Keratinocyte (primary cell): ENCODE measurements at regions not wholly inside any gene's neighbourhood (a gene's known extent, or its start where the extent isn't known, plus 50 kb on each side); places are given as distances from the start of the nearest gene placed in this dataset.

Experiments used
- DNase-seq: peaks from one replicate; pipeline ENCODE4 v3.0.0-alpha.2; 2011; ENCODE audit warnings: low read depth, missing footprints, low spot score
- FAIRE-seq: peaks from 2 replicates; lab custom pipeline; 2011; peaks lifted over from hg19 to GRCh38; lab: Jason Lieb, UNC
- H2AFZ ChIP-seq: 2 replicates; pipeline ENCODE4 v1.6.0; 2012; ENCODE audit warnings: low read length, control low read depth, inconsistent platforms; ENCODE audit not compliant: control insufficient read depth
- H3K27ac ChIP-seq: 2 replicates; pipeline ENCODE4 v1.5.1; 2011; ENCODE audit warnings: low read length; ENCODE audit not compliant: control insufficient read depth, insufficient read depth
- H3K27me3 ChIP-seq: 3 replicates; pipeline ENCODE4 v1.6.0; 2011; ENCODE audit warnings: low read length; ENCODE audit not compliant: control insufficient read depth, insufficient read depth; ENCODE audit errors: extremely low read depth
- H3K36me3 ChIP-seq, 2 experiments: 2 replicates in 1 of 2; 3 replicates in 1 of 2; pipeline ENCODE4 v1.5.1; 2011; ENCODE audit warnings: low read length in 2 of 2, mild to moderate bottlenecking in 1 of 2; ENCODE audit not compliant: control insufficient read depth in 2 of 2, insufficient read depth in 2 of 2; ENCODE audit errors: extremely low read depth in 1 of 2
- H3K4me1 ChIP-seq: 3 replicates; pipeline ENCODE4 v1.5.1; 2011; ENCODE audit warnings: low read length; ENCODE audit not compliant: control insufficient read depth, insufficient read depth; ENCODE audit errors: extremely low read depth
- H3K4me2 ChIP-seq: 3 replicates; pipeline ENCODE4 v1.6.0; 2011; ENCODE audit warnings: low read depth, low read length; ENCODE audit not compliant: control insufficient read depth, insufficient read depth; ENCODE audit errors: extremely low read depth
- H3K4me3 ChIP-seq, 3 experiments: fragments of 200-600 bp in 1 of 3; sonication (generic) in 1 of 3; 2 replicates in 2 of 3; 3 replicates in 1 of 3; pipeline ENCODE4 v1.5.1; 2011 to 2016; ENCODE audit warnings: low read length in 3 of 3, mild to moderate bottlenecking in 3 of 3, control low read depth in 2 of 3, inconsistent platforms in 1 of 3, low read depth in 1 of 3, mixed read lengths in 1 of 3, mixed run types in 1 of 3, moderate library complexity in 1 of 3; ENCODE audit not compliant: control insufficient read depth in 2 of 3, insufficient read depth in 2 of 3; ENCODE audit errors: extremely low read depth in 1 of 3
- H3K79me2 ChIP-seq: 2 replicates; pipeline ENCODE4 v1.6.0; 2012; ENCODE audit warnings: low read length; ENCODE audit not compliant: control insufficient read depth, insufficient read depth
- H3K9ac ChIP-seq: 3 replicates; pipeline ENCODE4 v1.6.0; 2011; ENCODE audit warnings: low read length; ENCODE audit not compliant: control insufficient read depth, insufficient read depth; ENCODE audit errors: extremely low read depth
- H3K9me1 ChIP-seq: 3 replicates; pipeline ENCODE4 v1.6.0; 2011; ENCODE audit warnings: low read length; ENCODE audit not compliant: control insufficient read depth, insufficient read depth; ENCODE audit errors: extremely low read depth
- H3K9me3 ChIP-seq: 2 replicates; pipeline ENCODE4 v1.5.1; 2012; ENCODE audit warnings: low read depth, low read length; ENCODE audit not compliant: control insufficient read depth
- H4K20me1 ChIP-seq: 3 replicates; pipeline ENCODE4 v1.6.0; 2011; ENCODE audit warnings: low read length; ENCODE audit not compliant: control insufficient read depth, insufficient read depth; ENCODE audit errors: extremely low read depth
- EZH2 ChIP-seq: IDR thresholded peaks from one replicate; pipeline ENCODE4 v1.6.1; 2012; ENCODE audit warnings: inconsistent platforms, mild to moderate bottlenecking, low read length, moderate library complexity
- dilution Hi-C: fragments of 300-500 bp; cut with MboI; formaldehyde crosslinking; loops from one replicate; pipeline ENCODE4 v1.7.0; 2020; ENCODE audit warnings: low sequenced_read_pairs; ENCODE audit not compliant: extremely low pct_ligation_motif_present
- TF ChIP-seq, protein P1 (sequence below), 3 experiments: IDR thresholded peaks in 1 of 3; conservative IDR thresholded peaks in 1 of 3; optimal IDR thresholded peaks in 1 of 3; 2 replicates in 2 of 3; 3 replicates in 1 of 3; pipeline versions ENCODE3 to v1.5.1; 2011; ENCODE audit warnings: low read length in 3 of 3, mild to moderate bottlenecking in 3 of 3, moderate library complexity in 2 of 3, control low read depth in 1 of 3, inconsistent platforms in 1 of 3; ENCODE audit not compliant: insufficient read depth in 2 of 3; ENCODE audit errors: extremely low read depth in 1 of 3

DNA sequence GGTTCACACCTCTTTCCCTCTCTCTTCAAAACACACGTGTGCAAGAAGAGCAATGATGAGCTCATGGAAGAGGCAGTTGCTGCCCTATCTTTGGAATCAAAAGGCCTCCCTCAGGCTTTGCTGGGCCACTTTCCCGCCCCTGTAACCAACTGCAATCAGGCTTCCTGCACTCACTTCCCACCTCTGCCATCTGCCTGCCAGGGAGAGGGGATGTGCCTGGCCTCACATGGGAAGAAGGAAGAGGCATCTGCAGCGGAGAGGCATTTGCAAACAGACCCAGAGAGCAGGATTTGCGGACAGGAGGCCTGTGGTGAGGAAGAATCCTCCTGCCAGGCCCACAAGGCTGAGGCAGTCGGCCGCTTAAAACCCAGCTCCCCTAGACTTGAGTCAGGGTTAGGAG, 175.6 kb upstream of the ATP10A start:
- TF ChIP-seq EZH2, result no peak
- TF ChIP-seq, protein P1, sequence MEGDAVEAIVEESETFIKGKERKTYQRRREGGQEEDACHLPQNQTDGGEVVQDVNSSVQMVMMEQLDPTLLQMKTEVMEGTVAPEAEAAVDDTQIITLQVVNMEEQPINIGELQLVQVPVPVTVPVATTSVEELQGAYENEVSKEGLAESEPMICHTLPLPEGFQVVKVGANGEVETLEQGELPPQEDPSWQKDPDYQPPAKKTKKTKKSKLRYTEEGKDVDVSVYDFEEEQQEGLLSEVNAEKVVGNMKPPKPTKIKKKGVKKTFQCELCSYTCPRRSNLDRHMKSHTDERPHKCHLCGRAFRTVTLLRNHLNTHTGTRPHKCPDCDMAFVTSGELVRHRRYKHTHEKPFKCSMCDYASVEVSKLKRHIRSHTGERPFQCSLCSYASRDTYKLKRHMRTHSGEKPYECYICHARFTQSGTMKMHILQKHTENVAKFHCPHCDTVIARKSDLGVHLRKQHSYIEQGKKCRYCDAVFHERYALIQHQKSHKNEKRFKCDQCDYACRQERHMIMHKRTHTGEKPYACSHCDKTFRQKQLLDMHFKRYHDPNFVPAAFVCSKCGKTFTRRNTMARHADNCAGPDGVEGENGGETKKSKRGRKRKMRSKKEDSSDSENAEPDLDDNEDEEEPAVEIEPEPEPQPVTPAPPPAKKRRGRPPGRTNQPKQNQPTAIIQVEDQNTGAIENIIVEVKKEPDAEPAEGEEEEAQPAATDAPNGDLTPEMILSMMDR (optimal IDR thresholded peaks at IDR 0.05 in 1 of 3, IDR thresholded peaks at IDR 0.05 in 1 of 3, conservative IDR thresholded peaks at IDR 0.05 in 1 of 3; ENCODE audit: extremely low read depth in 1 of 3, insufficient read depth in 2 of 3, low read length in 3 of 3), result no peak
- FAIRE-seq (no peak), DNase-seq (no peak)
- H3K9me1 ChIP-seq, result no peaks in the 10 kb centered on the region
- no peak overlapping the region for H3K27ac ChIP-seq
- no peaks in the 10 kb centered on the region for H3K36me3 ChIP-seq
- no peaks in the 10 kb centered on the region for H3K4me1 ChIP-seq
- no peaks in the 10 kb centered on the region for H4K20me1 ChIP-seq
- H2AFZ ChIP-seq, result no peak overlapping the region
- H3K27me3 ChIP-seq, result no peaks in the 10 kb centered on the region
- H3K4me2 ChIP-seq, result no peak overlapping the region
- H3K9ac ChIP-seq, result no peak overlapping the region
- H3K9me3 ChIP-seq, result peaks cover 4% of the 10 kb centered on the region
- no peaks in the 10 kb centered on the region for H3K79me2 ChIP-seq
- H3K4me3 ChIP-seq, result no peak overlapping the region
- dilution Hi-C loops, result no loop called here

DNA sequence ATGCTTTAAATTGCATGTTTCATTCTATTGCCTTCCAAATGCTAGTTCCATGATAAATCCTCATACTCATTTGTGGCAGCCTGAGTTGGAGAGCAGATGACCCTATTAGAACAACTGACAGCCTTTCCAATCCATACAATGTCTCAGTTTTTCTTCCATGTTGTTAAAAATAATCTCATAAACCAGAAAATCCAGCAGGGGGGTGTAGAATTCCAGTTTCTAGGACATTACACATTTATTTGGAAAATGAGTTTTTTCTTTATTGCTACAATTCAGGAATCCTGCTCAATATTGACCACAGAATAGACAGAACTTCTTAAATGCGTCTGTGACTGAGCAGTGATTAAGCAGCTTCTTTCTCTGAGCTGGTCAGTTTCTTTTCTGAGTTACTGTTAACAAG, 174.2 kb upstream of the ATP10A start:
- Histone ChIP-seq H3K4me1 (no peaks in the 10 kb centered on the region), H3K4me2 (no peak overlapping the region)
- TF ChIP-seq EZH2, result no peak
- TF ChIP-seq, protein P1 (optimal IDR thresholded peaks at IDR 0.05 in 1 of 3, IDR thresholded peaks at IDR 0.05 in 1 of 3, conservative IDR thresholded peaks at IDR 0.05 in 1 of 3; ENCODE audit: extremely low read depth in 1 of 3, insufficient read depth in 2 of 3, low read length in 3 of 3), result no peak

More for the DNA sequence above, 174.2 kb upstream of the ATP10A start:
- no peaks in the 10 kb centered on the region for H4K20me1 ChIP-seq
- no peak overlapping the region for H3K9ac ChIP-seq
- FAIRE-seq (no peak), DNase-seq (no peak)
- H2AFZ ChIP-seq, result no peak overlapping the region
- H3K27me3 ChIP-seq, result no peaks in the 10 kb centered on the region
- H3K27ac ChIP-seq, result no peak overlapping the region
- H3K4me3 ChIP-seq, result no peak overlapping the region
- H3K79me2 ChIP-seq, result no peaks in the 10 kb centered on the region
- H3K36me3 ChIP-seq, result no peaks in the 10 kb centered on the region
- dilution Hi-C loops, result no loop called here
- no peaks in the 10 kb centered on the region for H3K9me1 ChIP-seq
- peaks cover 3% of the 10 kb centered on the region for H3K9me3 ChIP-seq
